ENCODE measurements at regions not wholly inside any gene's neighbourhood (a gene's known extent, or its start where the extent isn't known, plus 50 kb on each side); places are given as distances from the start of the nearest gene placed in this dataset.

DNA sequence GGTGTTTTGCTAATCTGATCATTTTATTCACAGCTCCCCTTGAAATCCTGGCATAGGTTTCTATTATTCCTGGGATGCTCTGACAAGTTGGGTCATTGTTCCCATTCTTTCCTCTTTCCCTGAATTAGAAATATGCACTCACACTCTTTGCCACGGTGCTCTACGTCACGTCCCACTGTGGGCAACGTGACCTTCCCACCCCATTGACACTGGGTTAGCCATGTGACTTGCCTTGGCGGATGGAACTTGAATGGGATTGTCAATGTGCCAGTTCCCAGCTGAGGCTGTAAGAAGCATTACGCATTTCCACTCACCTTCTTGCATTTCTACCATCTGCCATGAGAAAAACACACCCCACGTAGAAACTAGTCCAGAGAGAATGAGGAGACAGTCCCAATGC is 492.4 kb downstream of the SHISA9 start:
- no peak for DNase-seq (ENCODE audit: low read depth in 2 of 2)

DNA sequence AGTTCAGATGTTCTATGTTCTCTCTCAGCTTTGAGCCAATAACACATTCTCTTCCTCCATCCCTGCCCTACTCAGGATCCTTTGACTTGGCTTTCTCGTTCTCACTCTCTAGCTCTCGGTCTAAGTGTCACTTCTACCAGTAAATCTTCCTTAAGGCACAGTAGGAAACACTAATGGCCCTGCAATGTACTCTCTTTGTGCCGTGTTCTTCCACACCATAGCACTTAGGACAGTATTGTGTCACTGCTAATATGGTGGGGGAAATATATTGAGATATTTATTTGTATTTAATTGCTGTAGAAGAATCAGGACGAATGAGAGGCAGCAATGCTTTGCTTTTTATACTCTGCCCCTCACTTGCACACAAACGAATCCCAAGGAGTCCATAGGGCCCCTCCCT is 493.1 kb downstream of the SHISA9 start:
- DNase-seq (ENCODE audit: low read depth in 2 of 2), result no peak

DNA sequence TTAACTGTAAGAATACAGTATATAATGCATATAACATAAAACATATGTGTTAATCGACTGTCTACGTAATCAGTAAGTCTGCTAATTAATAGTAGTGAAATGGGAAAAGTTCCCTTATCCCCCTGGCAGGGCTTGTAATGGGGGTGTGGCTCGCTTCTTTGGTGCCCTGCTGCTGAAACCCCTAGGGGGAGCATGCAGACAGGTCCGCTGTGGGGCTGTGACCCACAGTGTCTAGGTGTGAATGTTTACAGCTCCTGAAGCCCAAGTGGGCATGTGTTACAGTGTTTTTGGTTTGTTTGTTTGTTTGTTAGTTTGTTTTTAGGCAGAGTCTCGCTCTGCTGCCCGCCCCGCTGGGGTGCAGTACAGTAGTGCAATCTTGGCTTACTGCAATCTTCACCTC is 495.7 kb downstream of the SHISA9 start:
- no peak for DNase-seq (ENCODE audit: low read depth in 2 of 2)

DNA sequence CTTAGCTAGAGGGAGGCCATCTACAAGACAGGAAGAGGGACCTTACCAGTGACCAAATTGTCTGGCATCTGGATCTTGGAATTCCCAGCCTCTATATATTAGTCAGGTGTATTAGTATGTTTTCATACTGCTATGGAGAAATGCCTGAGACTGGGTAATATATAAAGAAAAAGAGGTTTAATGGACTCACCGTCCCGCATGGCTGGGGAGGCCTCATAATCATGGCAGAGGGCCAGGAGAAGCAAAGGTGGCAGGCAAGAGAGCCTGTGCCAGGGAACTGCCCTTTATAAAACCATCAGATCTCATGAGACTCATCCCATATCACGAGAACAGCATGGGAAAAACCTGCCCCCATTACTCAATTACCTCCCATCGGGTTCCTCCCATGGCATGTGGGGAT is 500.2 kb downstream of the SHISA9 start:
- no peak for DNase-seq (ENCODE audit: low read depth in 2 of 2)

DNA sequence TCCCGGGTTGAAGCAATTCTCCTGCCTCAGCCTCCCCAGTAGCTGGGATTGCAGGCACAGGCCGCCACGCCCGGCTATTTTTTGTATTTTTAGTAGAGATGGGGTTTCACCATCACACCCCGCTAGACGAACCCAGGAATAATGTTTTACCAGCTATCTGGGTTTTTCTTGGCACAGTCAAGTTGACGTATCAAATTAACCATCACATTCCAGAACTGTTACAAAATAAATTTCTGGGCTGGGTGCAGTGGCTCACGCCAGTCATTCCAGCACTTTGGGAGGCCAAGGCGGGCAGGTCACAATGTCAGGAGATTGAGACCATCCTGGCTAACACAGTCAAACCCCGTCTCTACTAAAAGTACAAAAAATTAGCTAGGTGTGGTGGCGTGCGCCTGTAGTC is 501.2 kb downstream of the SHISA9 start:
- DNase-seq (ENCODE audit: low read depth in 2 of 2), result no peak

DNA sequence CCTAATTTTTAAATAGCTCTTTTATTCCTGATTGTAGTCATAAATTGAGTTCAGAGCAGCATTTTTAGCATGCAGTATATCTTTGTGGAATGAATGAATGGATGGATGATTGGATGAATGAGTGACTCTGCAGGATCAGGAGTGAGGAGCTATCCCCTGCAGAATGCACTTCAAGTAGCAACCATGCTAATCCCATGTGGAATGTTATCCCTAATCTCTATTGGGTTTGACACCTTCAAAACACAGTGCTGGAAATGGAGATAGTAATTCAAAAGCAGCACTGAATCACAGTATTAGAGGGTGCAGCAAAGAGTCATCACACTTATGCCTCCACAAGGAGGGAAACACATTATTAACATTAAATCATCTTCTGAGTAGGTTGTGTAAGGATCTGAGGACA is 501.9 kb downstream of the SHISA9 start:
- no peak for DNase-seq (ENCODE audit: low read depth in 2 of 2)

DNA sequence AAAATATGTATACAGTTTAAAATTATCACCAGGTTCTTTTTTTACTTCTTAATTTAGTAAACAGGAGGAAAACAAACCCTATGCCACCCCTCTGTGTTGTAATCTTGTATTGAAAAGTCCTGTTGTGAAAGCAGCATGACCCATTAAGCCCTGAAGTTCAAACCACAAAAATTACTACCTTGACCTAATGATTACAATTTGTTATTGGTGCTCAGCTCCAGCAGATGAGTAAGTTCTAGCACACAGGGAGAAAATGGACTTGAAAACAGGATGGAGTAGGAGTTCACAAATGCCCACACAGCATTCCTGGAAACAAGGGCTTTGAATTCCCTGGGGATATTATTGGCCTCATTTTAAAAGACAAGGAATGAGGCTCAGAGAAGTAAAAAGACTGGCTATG is 505.8 kb upstream of the ERCC4 start:
- DNase-seq (ENCODE audit: low read depth in 2 of 2), result no peak

DNA sequence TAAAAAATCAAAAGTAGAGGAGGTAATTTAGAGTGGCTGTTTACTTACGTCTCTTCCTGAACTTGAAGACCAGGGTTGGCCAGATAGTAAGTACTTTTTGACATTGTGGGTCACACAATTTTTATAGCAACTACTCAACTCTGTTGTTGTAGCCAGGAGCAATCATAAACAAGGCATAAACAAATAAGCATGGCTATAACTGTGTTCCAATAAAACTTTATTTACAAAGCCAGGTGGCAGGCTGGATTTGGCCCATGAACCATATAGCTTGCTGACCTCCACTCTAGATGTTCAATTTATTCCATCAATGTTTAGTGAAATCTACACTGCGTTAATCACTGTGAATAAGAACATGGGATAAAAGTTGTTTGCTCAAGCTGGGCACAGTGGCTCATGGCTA is 500.4 kb upstream of the ERCC4 start:
- DNase-seq (ENCODE audit: low read depth in 2 of 2), result no peak

DNA sequence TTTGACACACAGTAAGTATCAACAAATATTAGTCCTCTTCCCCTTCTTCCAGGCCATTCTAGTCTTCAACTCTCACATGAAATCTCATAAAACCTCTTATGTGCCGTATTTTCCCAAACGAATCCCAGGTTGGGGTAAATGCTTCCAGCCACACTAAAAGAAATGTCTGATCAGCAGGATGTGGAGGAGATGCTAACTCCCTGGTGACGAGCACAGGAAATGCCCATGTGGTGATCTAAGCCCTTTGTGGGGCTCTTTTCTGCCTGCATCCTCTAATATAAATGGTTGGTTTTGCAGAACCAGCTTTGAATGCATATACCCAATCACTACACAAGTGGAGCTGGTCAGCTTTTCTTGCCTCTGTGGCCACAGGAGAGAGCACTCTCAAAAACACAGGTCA is 498.2 kb upstream of the ERCC4 start:
- DNase-seq (ENCODE audit: low read depth in 2 of 2), result peak; percentile 54

DNA sequence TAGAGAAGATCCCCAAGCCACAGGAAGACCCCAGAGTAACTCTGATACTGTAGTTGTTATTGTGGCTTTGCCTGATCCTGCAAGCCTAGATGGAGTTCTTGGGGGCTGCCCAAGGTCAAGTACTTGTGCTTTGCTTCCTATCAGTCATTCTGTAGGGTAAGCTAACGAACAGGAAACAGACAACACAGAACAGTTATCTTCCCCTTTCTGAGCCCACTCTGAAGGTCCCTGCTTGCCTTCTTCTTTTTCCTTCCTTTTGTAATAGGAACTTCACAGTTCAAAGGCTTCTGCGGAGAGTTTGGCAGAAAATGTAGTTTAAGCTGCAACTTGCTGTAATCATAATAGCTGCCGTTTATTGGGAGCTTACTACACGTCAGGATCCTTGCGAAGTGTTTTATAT is 494.1 kb upstream of the ERCC4 start:
- no peak for DNase-seq (ENCODE audit: low read depth in 2 of 2)

DNA sequence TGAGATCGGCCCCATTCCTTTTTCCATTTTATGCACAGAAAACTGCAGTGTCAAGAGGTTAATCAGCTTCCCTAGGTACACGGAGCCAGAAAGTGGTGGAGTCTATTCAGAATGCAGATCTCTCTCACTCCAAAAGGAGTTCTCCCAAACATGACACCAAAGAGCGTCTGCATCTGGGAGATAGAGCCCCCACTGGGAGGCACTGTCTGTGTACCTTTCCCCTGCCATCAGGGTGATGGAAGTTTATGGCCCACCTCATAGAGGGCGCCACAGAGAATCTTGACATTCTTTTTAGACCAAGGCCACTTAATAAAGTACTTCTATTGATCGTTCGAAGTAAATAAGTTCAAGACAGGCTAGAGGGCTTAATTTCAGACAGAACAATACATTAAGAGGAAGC is 493.7 kb upstream of the ERCC4 start:
- no peak for DNase-seq (ENCODE audit: low read depth in 2 of 2)

DNA sequence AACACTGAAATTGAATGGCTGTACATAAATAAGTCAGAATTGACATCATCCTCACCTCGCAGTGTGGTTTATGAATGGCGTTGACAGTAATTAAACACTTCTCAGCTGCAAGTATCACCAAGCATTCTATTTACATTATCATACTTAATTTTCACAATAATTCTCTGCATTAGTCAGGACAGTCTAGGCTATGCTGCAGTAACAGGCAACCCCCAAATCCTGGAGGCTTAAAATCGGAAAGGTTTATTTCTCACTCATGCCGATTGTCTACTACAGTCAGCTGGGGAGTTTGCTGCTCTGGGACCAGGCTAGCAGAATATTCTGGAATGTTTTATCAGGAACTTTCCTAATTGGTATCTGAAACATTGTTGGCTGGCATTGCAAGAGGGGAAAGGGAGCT is 493.2 kb upstream of the ERCC4 start:
- no peak for DNase-seq (ENCODE audit: low read depth in 2 of 2)

DNA sequence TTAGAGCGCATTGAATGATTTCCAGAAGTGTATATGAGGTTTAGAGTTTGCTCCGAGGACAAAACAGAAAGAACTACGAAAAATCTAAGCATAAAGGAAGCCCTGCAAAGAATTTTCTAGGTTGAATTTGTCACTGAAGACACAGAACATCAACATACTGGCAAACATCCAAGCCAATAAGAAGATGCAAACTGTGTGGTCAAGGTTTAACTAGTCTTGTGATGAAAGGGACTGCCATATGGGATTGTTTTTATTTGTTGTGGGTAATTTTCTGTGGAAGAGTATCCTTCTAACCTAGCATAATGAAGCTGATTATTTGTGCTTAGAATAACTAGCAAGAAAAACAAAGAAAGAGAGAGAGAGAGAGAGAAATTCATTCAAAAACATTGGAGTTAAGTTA is 492.0 kb upstream of the ERCC4 start:
- no peak for DNase-seq (ENCODE audit: low read depth in 2 of 2)

DNA sequence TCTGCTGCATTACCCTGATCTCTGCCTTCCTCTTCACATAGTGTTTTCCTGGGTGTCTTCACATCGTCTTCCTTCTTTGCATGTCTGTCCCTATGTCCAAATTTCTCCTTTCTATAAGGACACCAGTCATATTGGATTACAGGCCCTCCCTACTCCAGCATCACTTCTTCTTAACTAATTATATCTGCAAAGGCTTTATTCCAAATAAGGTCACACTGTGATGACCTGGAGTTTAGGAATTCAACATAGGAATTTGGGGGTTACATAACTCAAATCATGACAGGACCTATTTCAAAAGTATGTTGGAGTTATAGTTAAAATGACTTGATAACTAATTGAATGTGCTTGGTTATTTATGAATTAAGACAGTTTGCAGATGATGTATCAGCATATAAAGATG is 490.5 kb upstream of the ERCC4 start:
- DNase-seq (ENCODE audit: low read depth in 2 of 2), result peak; percentile 61 to 67

DNA sequence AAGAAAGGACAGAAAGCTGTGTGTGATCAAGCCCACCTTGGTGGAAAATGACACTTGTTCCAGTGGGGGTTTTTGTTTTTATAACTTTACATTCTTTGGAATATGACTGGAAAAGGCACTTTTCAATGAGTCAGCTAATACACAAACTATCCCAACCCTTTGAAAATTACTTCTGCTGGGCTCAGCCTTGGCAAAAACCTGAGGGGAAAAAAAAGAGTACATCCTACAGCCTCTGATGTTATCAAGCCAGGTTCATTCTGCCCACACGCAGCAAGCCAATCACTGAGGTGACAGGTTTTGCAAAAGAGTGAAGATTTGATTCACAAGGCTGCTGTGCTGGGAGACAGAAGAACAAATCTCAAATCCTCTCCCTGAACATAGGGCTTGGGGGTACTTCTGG is 484.5 kb upstream of the ERCC4 start:
- DNase-seq (ENCODE audit: low read depth in 2 of 2), result no peak

DNA sequence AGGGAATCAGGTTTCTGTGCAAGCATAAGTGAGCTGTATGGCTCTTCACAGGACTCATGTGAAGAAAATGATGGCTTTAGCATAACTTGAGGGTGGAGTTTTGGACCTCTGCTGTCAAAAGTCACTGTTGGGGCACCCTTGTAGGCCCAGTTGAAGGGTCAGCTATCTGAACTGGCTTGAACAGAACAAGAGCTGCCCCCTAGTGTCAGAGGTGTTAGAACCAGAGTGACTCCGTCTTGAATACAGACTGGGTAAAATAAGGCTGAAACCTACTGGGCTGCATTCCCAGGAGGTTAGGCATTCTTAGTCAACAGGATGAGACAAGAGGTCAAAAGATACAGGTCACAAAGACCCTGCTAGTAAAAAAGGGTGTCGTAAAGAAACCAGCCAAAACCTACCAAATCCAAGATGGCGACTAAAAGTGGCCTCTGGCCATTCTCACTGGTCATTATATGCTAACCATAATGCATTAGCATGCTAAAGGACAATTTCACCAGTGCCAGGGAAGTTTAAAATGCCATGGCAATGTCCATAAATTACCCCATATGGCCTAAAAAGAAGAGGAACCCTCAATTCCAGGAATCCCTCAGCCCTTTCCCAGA is 484.0 kb upstream of the ERCC4 start:
- no peak for DNase-seq (ENCODE audit: low read depth in 2 of 2)

DNA sequence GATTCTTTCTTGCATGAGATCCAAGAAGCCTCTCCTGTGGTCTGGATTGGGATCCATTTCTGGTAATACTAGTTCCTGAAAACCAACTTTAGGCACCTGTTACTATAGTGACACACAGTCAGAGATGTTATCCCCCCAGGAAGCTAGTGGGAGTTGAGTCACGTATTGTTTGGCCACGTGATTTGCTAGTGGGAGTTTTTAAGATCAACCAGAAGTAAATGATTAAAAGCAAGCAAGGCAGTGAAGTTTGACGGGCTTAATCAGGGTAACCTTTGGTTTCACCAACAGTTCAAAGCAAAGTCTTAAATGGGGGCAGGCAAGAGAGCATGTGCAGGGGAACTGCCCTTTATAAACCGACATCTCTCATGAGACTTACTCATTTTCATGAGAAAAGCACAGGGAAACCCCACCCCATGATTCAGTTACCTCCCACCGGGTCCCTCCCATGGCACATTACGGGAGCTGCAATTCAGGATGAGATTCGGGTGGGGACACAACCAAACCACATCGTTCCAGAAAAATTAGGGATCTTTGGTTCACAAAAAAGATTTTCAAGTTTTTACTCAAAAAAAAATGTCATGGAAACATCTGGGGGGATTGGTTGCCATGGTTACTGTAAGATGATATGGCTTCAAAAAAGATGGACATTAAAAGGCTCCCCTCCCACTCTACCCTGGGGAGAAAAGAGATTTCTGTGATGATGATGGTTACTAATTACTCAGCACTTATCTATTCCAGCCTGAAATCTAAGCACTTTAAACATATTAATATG is 483.1 kb upstream of the ERCC4 start:
- no peak for DNase-seq (ENCODE audit: low read depth in 2 of 2)

DNA sequence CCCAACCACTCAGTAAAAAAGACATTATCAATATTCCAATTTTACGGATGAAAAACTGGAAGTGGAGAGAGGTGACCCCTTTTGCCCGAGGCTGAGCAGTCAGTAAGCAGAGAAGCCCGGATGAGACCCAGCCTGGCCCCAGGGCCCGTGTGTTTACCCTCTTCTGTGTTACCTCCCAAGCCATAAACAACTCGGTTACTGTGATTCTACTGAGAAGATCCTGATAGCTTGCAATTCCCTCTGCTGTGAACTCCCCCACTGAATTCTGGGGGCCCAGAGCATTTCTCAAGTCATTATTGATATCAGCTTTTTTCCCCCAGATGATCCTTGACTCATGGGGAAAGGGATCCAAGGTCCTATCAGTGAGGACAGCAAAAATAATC is 482.6 kb upstream of the ERCC4 start:
- DNase-seq (ENCODE audit: low read depth in 2 of 2), result no peak

DNA sequence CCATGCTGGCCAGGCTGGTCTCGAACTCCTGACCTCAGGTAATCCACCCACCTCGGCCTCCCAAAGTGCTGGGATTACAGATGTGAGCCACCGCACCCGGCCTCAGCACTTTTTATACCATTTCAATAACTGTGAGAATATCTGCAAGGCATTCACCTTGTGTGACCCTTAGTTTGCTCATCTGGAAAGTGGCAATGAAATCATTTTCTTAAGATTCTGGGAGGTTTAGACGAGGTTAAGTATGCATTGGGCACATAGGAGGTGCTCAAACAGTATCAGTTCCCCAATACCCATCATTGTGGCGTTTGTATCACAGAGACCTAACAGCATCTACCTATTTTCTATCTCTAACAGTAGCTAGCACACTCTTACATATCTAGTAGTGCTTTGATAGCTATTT is 481.9 kb upstream of the ERCC4 start:
- DNase-seq (ENCODE audit: low read depth in 2 of 2), result no peak

DNA sequence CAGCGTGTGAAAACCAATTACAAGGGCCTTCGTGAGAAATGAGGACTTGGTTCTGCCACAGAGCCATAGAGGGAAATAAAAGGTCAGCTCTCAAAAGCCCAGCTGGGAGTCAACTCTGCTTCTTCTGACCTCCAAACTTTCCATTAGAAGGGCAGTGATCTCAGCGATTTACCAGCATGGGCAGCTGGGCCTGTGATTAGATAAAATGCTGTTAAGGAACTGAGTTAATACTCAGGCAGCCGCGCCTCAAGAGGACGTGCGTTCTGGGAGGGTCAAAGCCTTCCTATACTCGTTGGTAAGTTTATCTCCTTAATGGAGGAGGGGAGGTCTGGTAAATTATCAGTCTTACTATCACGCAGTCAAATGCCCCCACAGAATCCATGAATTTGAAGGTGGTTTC is 480.2 kb upstream of the ERCC4 start:
- DNase-seq (ENCODE audit: low read depth in 2 of 2), result no peak

DNA sequence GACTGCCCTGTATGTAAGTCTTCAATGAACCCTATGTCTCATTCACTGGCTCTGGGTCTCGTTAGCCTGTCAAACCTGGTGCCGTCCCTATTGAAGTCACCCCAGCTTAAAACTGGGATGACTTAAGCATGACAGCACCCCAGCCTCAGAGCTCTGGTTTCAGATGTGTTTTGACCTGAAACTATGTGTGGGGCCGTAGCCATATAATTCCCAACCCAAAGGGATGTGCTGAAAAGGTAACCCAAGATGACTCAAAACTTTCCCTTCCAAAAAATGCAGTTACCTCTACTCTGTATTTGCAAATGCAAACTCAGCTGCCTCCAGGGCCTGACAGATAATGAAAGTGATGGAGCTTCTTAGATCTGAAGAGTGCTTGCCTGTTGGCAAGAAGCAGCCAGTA is 478.3 kb upstream of the ERCC4 start:
- no peak for DNase-seq (ENCODE audit: low read depth in 2 of 2)

DNA sequence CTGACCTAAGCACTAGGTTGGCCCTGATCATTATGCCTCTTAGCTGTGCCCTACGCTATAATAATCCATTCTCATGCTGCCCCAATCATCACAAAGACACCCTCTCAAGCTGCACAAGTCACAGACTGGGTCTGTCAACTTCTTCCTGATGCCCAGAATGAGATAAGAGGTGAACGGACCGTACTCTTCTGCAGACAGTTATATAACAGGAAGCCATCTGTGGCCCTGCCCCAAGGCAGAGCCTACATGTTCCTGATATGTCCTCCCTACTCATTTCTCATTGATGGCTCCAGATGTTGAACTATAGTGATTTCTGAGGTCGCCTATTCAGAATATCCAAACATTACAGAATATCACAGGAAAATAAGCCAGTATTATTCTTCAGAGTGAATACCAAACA is 471.6 kb upstream of the ERCC4 start:
- no peak for DNase-seq (ENCODE audit: low read depth in 2 of 2)

DNA sequence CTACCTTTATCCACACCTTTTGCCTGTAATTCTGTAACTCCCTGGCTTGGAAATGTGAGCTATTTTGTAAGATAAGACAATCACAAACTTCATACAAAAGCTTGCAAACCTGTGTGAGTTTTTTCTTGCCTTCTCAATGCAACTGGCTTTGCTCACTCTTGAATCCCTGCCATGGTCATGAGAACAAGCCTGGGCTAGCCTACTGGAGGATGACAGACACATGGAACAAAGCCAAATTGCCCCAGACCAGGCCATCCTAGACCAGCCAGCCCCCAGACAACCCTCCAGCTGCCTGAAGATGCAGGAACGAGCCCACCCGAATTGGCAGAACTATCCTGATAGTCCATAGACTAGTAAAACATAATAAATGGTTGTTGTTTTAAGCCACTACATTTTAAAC is 466.6 kb upstream of the ERCC4 start:
- DNase-seq (ENCODE audit: low read depth in 2 of 2), result peak in 1 of 2 experiments; percentile 4
